HG03432 (cell line): ENCODE measurements at regions not wholly inside any gene's neighbourhood (a gene's known extent, or its start where the extent isn't known, plus 50 kb on each side); places are given as distances from the start of the nearest gene placed in this dataset.

ENCODE experiments used
- ATAC-seq: cut with Tn5 transposase; IDR thresholded peaks from one replicate; pipeline ENCODE4 v1.9.1; 2021; ENCODE audit warnings: mild to moderate bottlenecking, moderate library complexity; ENCODE audit not compliant: unreplicated experiment

GRCh38 chr6:48833916-48834315 lies 629.1 kb downstream of the MMUT start:
- no peak for ATAC-seq

GRCh38 chr6:48826901-48827701 lies 636.0 kb downstream of the MMUT start:
- ATAC-seq: no peak

GRCh38 chr6:48826152-48826515 lies 636.9 kb downstream of the MMUT start:
- no peak for ATAC-seq

GRCh38 chr6:48825501-48826151 lies 637.4 kb downstream of the MMUT start:
- ATAC-seq: no peak

- ATAC-seq: no peak
These were observed 645.0 kb downstream of the MMUT start for GRCh38 chr6:48818052-48818412.

- ATAC-seq: no peak
These were observed 645.6 kb downstream of the MMUT start for GRCh38 chr6:48817333-48818051.

GRCh38 chr6:48814957-48815356 lies 648.1 kb downstream of the MMUT start:
- ATAC-seq: no peak

GRCh38 chr6:48813836-48814235 lies 649.2 kb downstream of the MMUT start:
- no peak for ATAC-seq

GRCh38 chr6:48809700-48810099 lies 653.4 kb downstream of the MMUT start:
- ATAC-seq: no peak

GRCh38 chr6:48809245-48809644 lies 653.8 kb downstream of the MMUT start:
- ATAC-seq: no peak

- ATAC-seq: no peak
These were observed 664.8 kb downstream of the MMUT start for GRCh38 chr6:48798296-48798695.

GRCh38 chr6:48782225-48782624 lies 671.2 kb upstream of the PTCHD4 start:
- ATAC-seq: no peak

- no peak for ATAC-seq
These were observed 666.4 kb upstream of the PTCHD4 start for GRCh38 chr6:48777411-48777810.

- ATAC-seq: no peak
These were observed 664.2 kb upstream of the PTCHD4 start for GRCh38 chr6:48775157-48775556.

GRCh38 chr6:48774276-48774675 lies 663.3 kb upstream of the PTCHD4 start:
- no peak for ATAC-seq

GRCh38 chr6:48766349-48766748 lies 655.4 kb upstream of the PTCHD4 start:
- ATAC-seq: no peak

GRCh38 chr6:48765352-48765961 lies 654.5 kb upstream of the PTCHD4 start:
- no peak for ATAC-seq

- ATAC-seq: no peak
These were observed 653.5 kb upstream of the PTCHD4 start for GRCh38 chr6:48764286-48765044.

GRCh38 chr6:48757661-48758060 lies 646.7 kb upstream of the PTCHD4 start:
- no peak for ATAC-seq

GRCh38 chr6:48755315-48755714 lies 644.3 kb upstream of the PTCHD4 start:
- ATAC-seq: no peak

- no peak for ATAC-seq
These were observed 643.6 kb upstream of the PTCHD4 start for GRCh38 chr6:48754641-48755040.
